ENCODE measurements at regions not wholly inside any gene's neighbourhood (a gene's known extent, or its start where the extent isn't known, plus 50 kb on each side); places are given as distances from the start of the nearest gene placed in this dataset.
A peak's percentile ranks its signal among the peaks of the same experiment; 100 is the strongest.

- TF ChIP-seq ZNF318 (IDR thresholded peaks at IDR 0.05; ENCODE audit: borderline replicate concordance in 1 of 2, low read depth in 1 of 2) = no peak
- TF ChIP-seq ELF1 (tag; IDR thresholded peaks at IDR 0.05) = no peak
- TF ChIP-seq POLR2A (conservative IDR thresholded peaks at IDR 0.05) = no peak
- no peak for TF ChIP-seq PKNOX1 (IDR thresholded peaks at IDR 0.05)
- no peak for TF ChIP-seq SREBF2 (CRISPR knock-in tag; IDR thresholded peaks at IDR 0.05)
- peak; percentile 54; the same call in 1 of the 2 replicates for TF ChIP-seq ETV1 (tag; conservative IDR thresholded peaks at IDR 0.05; ENCODE audit: low read depth)
- no peak for TF ChIP-seq ZNF354B (CRISPR knock-in tag; IDR thresholded peaks at IDR 0.05)
Observed at GRCh38 chr12:118544569-118544968, 168.2 kb downstream of the SUDS3 start.
